Lower leg skin (tissue), 4 donors: ENCODE measurements at regions not wholly inside any gene's neighbourhood (a gene's known extent, or its start where the extent isn't known, plus 50 kb on each side); places are given as distances from the start of the nearest gene placed in this dataset.

ENCODE experiments used
- DNase-seq, 2 donors: peaks; one replicate each; pipeline ENCODE4 v3.0.0-alpha.2; 2019; ENCODE audit warnings: low spot score in 2 of 2
- H3K4me3 ChIP-seq: fragments of 200-600 bp; sonication (generic); 2 replicates; pipeline ENCODE4 v1.5.1; 2017; ENCODE audit warnings: mild to moderate bottlenecking, low read depth; ENCODE audit not compliant: poor library complexity, severe bottlenecking
- POLR2A ChIP-seq, 2 donors: fragments of 450-650 bp; IDR thresholded peaks; one replicate each; pipeline ENCODE4 v1.6.1; 2016 to 2017; ENCODE audit warnings: antibody characterized with exemption in 2 of 2, mild to moderate bottlenecking in 1 of 2, moderate library complexity in 1 of 2
- WGBS, 2 donors: methylation state at CpG; one replicate each; pipeline ENCODE4 v1.1.5; 2018; 5-methylcytosine and 5-hydroxymethylcytosine counted together
- intact Hi-C: fragments of 100-400 bp; cut with DNase I; formaldehyde crosslinking; loops from one replicate; pipeline ENCODE4 v1.15.0; 2023; ENCODE audit warnings: low total_unique reads
- TF ChIP-seq, protein P1 (sequence below), 3 donors: fragments of 450-650 bp; IDR thresholded peaks; one replicate each; pipeline ENCODE4 v1.5.1; 2016; ENCODE audit warnings: antibody characterized with exemption in 3 of 3, mild to moderate bottlenecking in 3 of 3, moderate library complexity in 2 of 3

- WGBS, 2 donors, result 80 to 88% methylated on average over 2 of the region's 2 CpGs
- TF ChIP-seq, protein P1, sequence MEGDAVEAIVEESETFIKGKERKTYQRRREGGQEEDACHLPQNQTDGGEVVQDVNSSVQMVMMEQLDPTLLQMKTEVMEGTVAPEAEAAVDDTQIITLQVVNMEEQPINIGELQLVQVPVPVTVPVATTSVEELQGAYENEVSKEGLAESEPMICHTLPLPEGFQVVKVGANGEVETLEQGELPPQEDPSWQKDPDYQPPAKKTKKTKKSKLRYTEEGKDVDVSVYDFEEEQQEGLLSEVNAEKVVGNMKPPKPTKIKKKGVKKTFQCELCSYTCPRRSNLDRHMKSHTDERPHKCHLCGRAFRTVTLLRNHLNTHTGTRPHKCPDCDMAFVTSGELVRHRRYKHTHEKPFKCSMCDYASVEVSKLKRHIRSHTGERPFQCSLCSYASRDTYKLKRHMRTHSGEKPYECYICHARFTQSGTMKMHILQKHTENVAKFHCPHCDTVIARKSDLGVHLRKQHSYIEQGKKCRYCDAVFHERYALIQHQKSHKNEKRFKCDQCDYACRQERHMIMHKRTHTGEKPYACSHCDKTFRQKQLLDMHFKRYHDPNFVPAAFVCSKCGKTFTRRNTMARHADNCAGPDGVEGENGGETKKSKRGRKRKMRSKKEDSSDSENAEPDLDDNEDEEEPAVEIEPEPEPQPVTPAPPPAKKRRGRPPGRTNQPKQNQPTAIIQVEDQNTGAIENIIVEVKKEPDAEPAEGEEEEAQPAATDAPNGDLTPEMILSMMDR (IDR thresholded peaks at IDR 0.05), result no peak
- TF ChIP-seq POLR2A (IDR thresholded peaks at IDR 0.05), result no peak
- no peak for DNase-seq
- intact Hi-C loops, result no loop called here
- no peak overlapping the region for H3K4me3 ChIP-seq
Observed at GRCh38 chr9:20199111-20199510, 410.3 kb upstream of the SLC24A2 start.

- 21 to 25% methylated on average over 7 of the region's 7 CpGs for WGBS, 2 donors
- intact Hi-C loops, result no loop called here
- DNase-seq, result peak in 1 of 2 donors; percentile 30
- TF ChIP-seq, protein P1 (IDR thresholded peaks at IDR 0.05), result no peak
- TF ChIP-seq POLR2A (IDR thresholded peaks at IDR 0.05), result no peak
- H3K4me3 ChIP-seq, result no peak overlapping the region
Observed at GRCh38 chr9:20197976-20198685, 409.3 kb upstream of the SLC24A2 start.

DNA sequence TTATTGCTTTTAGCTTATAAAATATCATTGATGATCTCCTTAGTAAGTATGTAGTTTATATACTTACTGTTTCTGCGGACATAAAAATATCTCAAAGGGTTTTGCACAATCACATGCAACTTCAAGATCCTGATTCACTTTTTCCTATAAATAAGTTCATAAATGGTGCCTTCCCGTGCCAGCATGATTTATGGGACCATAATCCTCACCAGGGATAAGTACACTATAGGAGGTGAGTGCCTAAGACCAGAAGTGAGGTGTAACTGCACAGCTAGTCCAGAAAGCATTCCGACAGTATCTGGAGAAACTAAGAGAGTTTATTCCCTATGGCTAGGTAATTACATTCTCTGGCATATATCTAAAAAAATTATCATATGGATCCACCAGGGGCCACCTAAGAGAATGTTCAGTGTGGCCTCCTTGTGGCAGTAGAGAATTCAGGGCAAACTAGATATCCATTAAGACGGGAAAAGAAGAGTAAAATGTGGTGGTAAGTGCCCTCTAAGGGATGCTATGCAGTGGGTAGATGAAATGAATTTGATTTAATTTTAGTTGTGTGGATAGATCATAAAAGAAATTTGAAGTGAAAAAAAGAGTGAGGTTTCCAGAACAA is 402.5 kb upstream of the SLC24A2 start:
- H3K4me3 ChIP-seq, result no peak overlapping the region
- TF ChIP-seq, protein P1 (IDR thresholded peaks at IDR 0.05), result no peak
- TF ChIP-seq POLR2A (IDR thresholded peaks at IDR 0.05), result no peak
- DNase-seq, result no peak
- WGBS, 2 donors, result 76 to 86% methylated on average over 4 of the region's 4 CpGs
- intact Hi-C loops, result no loop called here

GRCh38 chr9:20189871-20190270 is 401.0 kb upstream of the SLC24A2 start:
- H3K4me3 ChIP-seq, result no peak overlapping the region
- TF ChIP-seq POLR2A (IDR thresholded peaks at IDR 0.05), result no peak
- TF ChIP-seq, protein P1 (IDR thresholded peaks at IDR 0.05), result no peak
- intact Hi-C loops, result no loop called here
- WGBS, 2 donors, result 56 to 71% methylated on average over 3 to 4 of the region's 4 CpGs
- DNase-seq, result no peak

DNA sequence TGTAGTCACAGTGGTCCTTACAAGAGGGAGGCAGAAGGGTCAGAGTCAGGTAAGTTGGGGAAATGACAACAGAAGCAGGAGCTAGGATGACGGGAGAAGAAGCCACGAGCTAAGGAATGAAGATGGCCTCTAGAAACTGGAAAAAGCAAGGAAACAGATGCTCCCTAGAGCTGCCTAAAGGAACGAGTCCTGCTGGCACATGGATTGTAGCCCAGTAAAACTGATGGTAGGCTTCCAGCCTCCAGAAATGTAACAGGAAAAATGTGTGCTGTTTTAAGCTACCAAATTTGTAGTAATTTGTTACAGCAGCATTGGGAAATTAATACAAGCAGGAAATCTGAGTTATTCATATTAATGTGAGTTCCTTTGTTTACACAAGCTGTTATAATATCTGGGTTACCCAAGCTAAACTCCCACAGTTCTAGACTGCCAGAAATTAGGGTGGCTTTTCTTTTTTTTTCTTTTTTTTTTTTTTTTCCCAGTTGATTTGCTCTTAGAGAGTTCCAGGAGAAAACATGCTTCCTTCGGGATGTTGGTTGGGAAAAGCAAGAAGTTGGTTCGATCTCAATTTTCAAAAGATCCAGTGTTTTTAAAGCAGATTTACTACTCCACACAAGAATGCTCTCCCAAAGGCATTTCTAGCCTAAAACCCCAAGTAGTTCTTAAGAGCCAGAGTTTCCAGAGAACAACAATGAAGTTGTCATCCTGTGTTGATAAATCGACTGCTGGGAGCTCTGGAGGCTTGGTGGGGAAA is 400.0 kb upstream of the SLC24A2 start:
- TF ChIP-seq, protein P1 (IDR thresholded peaks at IDR 0.05), result no peak
- no peak for TF ChIP-seq POLR2A (IDR thresholded peaks at IDR 0.05)
- WGBS, 2 donors, result 43 to 45% methylated on average over 6 of the region's 6 CpGs
- no peak overlapping the region for H3K4me3 ChIP-seq
- intact Hi-C loops, result no loop called here
- DNase-seq, result no peak
